GM23338 (cell line): ENCODE measurements at regions not wholly inside any gene's neighbourhood (a gene's known extent, or its start where the extent isn't known, plus 50 kb on each side); places are given as distances from the start of the nearest gene placed in this dataset.

Experiments
- ATAC-seq: fragments of 200-7000 bp; cut with Tn5 transposase; 3 replicates; pipeline ENCODE4 v1.9.1; 2020
- DNase-seq: peaks from one replicate; pipeline ENCODE4 v3.0.0-alpha.2; 2015; ENCODE audit warnings: low spot score
- H2AFZ ChIP-seq: fragments of 200-600 bp; sonication (generic); 2 replicates; pipeline ENCODE4 v1.8.0; 2016; ENCODE audit warnings: antibody characterized with exemption, mild to moderate bottlenecking, moderate library complexity
- H3F3A ChIP-seq: fragments of 200-600 bp; sonication (generic); replicated peaks from 2 replicates; pipeline ENCODE4 v1.8.0; 2017; ENCODE audit warnings: antibody characterized with exemption, mixed run types, low read depth
- H3K27ac ChIP-seq: fragments of 200-600 bp; sonication (generic); 2 replicates; pipeline ENCODE4 v1.6.1; 2016; ENCODE audit warnings: low read depth
- H3K27me3 ChIP-seq: fragments of 200-600 bp; sonication (generic); 2 replicates; pipeline ENCODE4 v1.8.0; 2016; ENCODE audit warnings: mild to moderate bottlenecking, mixed run types, moderate library complexity; ENCODE audit not compliant: insufficient read depth
- H3K36me3 ChIP-seq: fragments of 200-600 bp; sonication (generic); 2 replicates; pipeline ENCODE4 v1.8.0; 2016; ENCODE audit warnings: mild to moderate bottlenecking; ENCODE audit not compliant: insufficient read depth
- H3K4me1 ChIP-seq: fragments of 200-600 bp; sonication (generic); 2 replicates; pipeline ENCODE4 v1.8.0; 2016; ENCODE audit warnings: mild to moderate bottlenecking, moderate library complexity; ENCODE audit not compliant: insufficient read depth
- H3K4me2 ChIP-seq: fragments of 200-600 bp; sonication (generic); 2 replicates; pipeline ENCODE4 v1.7.1; 2017; ENCODE audit warnings: mixed run types
- H3K4me3 ChIP-seq: fragments of 200-600 bp; sonication (generic); 2 replicates; pipeline ENCODE4 v1.6.1; 2016; ENCODE audit warnings: mixed run types
- H3K79me2 ChIP-seq: fragments of 200-600 bp; sonication (generic); replicated peaks from 2 replicates; pipeline ENCODE4 v1.8.0; 2017; ENCODE audit warnings: mild to moderate bottlenecking; ENCODE audit not compliant: insufficient read depth
- H3K9me2 ChIP-seq: fragments of 200-600 bp; sonication (generic); 2 replicates; pipeline ENCODE4 v1.8.0; 2017; ENCODE audit not compliant: insufficient read depth
- H4K20me1 ChIP-seq: fragments of 200-600 bp; sonication (generic); replicated peaks from 2 replicates; pipeline ENCODE4 v1.8.0; 2017; ENCODE audit warnings: mild to moderate bottlenecking; ENCODE audit not compliant: insufficient read depth
- H3K27ac Mint-ChIP-seq: 2 replicates; pipeline ENCODE4 v1.8.0; 2020; ENCODE audit warnings: inconsistent platforms, mild to moderate bottlenecking, moderate library complexity, mixed read lengths
- H3K27me3 Mint-ChIP-seq: 3 replicates; pipeline ENCODE4 v1.8.0; 2022; ENCODE audit warnings: low read depth, mild to moderate bottlenecking, moderate library complexity, mixed read lengths, inconsistent platforms; ENCODE audit not compliant: insufficient read depth, poor library complexity
- H3K36me3 Mint-ChIP-seq: 3 replicates; pipeline ENCODE4 v1.8.0; 2021; ENCODE audit warnings: low read depth, mild to moderate bottlenecking, inconsistent platforms, moderate library complexity, mixed read lengths
- H3K4me1 Mint-ChIP-seq: 3 replicates; pipeline ENCODE4 v1.8.0; 2020; ENCODE audit warnings: mild to moderate bottlenecking, inconsistent platforms, mixed read lengths
- H3K4me3 Mint-ChIP-seq: 3 replicates; pipeline ENCODE4 v1.8.0; 2021; ENCODE audit warnings: moderate library complexity, mild to moderate bottlenecking, inconsistent platforms, mixed read lengths
- H3K9me3 Mint-ChIP-seq: 3 replicates; pipeline ENCODE4 v1.8.0; 2020; ENCODE audit warnings: moderate library complexity, mild to moderate bottlenecking, inconsistent platforms, mixed read lengths
- CREB1 ChIP-seq: fragments of 250-450 bp; sonication (Bioruptor Pico); IDR thresholded peaks from 2 replicates; pipeline ENCODE4 v1.5.0; 2020; ENCODE audit warnings: low read depth, mild to moderate bottlenecking, moderate library complexity
- CTCF ChIP-seq, 2 experiments: fragments of 200-600 bp in 1 of 2; sonication (generic) in 1 of 2; conservative IDR thresholded peaks; 2 replicates each; pipeline versions ENCODE4 v1.5.1 to v1.6.1; 2016 to 2017; ENCODE audit warnings: antibody characterized with exemption in 2 of 2, low read depth in 2 of 2, mild to moderate bottlenecking in 2 of 2, moderate library complexity in 1 of 2
- ETS1 ChIP-seq: IDR thresholded peaks from 2 replicates; pipeline ENCODE4 v1.6.1; 2016; ENCODE audit warnings: antibody characterized with exemption
- EZH2 ChIP-seq: fragments of 200-600 bp; sonication (generic); IDR thresholded peaks from one replicate; pipeline ENCODE4 v1.8.0; 2017; ENCODE audit warnings: antibody characterized with exemption, mild to moderate bottlenecking, low read depth; ENCODE audit not compliant: unreplicated experiment
- EZH2phosphoT487 ChIP-seq: fragments of 200-600 bp; sonication (generic); IDR thresholded peaks from one replicate; pipeline ENCODE4 v1.8.1; 2018; ENCODE audit warnings: antibody characterized with exemption; ENCODE audit not compliant: unreplicated experiment
- JUNB ChIP-seq: IDR thresholded peaks from one replicate; pipeline ENCODE4 v1.6.1; 2016; ENCODE audit warnings: antibody characterized with exemption; ENCODE audit not compliant: unreplicated experiment
- NANOG ChIP-seq: IDR thresholded peaks from 2 replicates; pipeline ENCODE4 v1.6.1; 2016; ENCODE audit warnings: antibody characterized with exemption, borderline replicate concordance
- POLR2AphosphoS5 ChIP-seq: IDR thresholded peaks from 2 replicates; pipeline ENCODE4 v1.6.1; 2016; ENCODE audit warnings: antibody characterized with exemption, low read depth
- REST ChIP-seq: IDR thresholded peaks from one replicate; pipeline ENCODE4 v1.6.1; 2018; ENCODE audit warnings: antibody characterized with exemption; ENCODE audit not compliant: unreplicated experiment
- STAT1 ChIP-seq: IDR thresholded peaks from one replicate; pipeline ENCODE4 v1.6.1; 2016; ENCODE audit warnings: antibody characterized with exemption; ENCODE audit not compliant: unreplicated experiment
- ZNF114 ChIP-seq: fragments of 250-450 bp; sonication (Bioruptor Pico); IDR thresholded peaks from 2 replicates; pipeline ENCODE4 v1.5.0; 2020; ENCODE audit warnings: mild to moderate bottlenecking, moderate library complexity
- ZNF331 ChIP-seq: fragments of 250-450 bp; sonication (Bioruptor Pico); IDR thresholded peaks from 2 replicates; pipeline ENCODE4 v1.5.0; 2020; ENCODE audit warnings: low read depth, mild to moderate bottlenecking, moderate library complexity
- TF ChIP-seq, protein P1 (sequence below): fragments of 250-450 bp; sonication (Bioruptor Pico); IDR thresholded peaks from 2 replicates; pipeline ENCODE4 v1.5.0; 2020; ENCODE audit warnings: mild to moderate bottlenecking, moderate library complexity

DNA sequence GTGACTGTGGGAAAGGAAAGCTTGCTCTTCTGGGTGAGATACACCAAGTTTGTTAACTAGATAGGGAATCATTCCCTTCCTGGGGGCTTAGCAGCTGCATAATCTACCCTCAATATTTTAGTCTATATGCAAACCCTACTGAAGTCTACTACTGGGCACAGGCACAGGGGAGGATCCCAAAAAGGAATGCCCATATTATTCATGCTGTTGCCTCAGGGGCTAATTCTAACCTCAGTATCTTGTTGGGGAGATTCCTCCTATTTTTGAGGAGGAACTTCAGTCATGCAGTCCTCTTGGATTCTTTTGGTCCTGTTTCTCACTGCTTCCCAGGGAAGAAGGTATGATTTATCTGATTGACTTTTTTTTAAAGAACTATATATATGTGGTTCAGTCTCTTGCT is 58.9 kb upstream of the ANKS1B start:
- H2AFZ ChIP-seq, result no peak overlapping the region
- no peaks in the 10 kb centered on the region for H3K27me3 ChIP-seq
- H3F3A ChIP-seq, result no peaks in the 10 kb centered on the region
- TF ChIP-seq REST, result no peak
- no peak for TF ChIP-seq EZH2phosphoT487
- TF ChIP-seq JUNB, result no peak
- TF ChIP-seq STAT1, result no peak
- TF ChIP-seq EZH2, result no peak
- TF ChIP-seq CREB1 (CRISPR knock-in tag), result no peak
- no peak for TF ChIP-seq NANOG
- TF ChIP-seq, protein P1, sequence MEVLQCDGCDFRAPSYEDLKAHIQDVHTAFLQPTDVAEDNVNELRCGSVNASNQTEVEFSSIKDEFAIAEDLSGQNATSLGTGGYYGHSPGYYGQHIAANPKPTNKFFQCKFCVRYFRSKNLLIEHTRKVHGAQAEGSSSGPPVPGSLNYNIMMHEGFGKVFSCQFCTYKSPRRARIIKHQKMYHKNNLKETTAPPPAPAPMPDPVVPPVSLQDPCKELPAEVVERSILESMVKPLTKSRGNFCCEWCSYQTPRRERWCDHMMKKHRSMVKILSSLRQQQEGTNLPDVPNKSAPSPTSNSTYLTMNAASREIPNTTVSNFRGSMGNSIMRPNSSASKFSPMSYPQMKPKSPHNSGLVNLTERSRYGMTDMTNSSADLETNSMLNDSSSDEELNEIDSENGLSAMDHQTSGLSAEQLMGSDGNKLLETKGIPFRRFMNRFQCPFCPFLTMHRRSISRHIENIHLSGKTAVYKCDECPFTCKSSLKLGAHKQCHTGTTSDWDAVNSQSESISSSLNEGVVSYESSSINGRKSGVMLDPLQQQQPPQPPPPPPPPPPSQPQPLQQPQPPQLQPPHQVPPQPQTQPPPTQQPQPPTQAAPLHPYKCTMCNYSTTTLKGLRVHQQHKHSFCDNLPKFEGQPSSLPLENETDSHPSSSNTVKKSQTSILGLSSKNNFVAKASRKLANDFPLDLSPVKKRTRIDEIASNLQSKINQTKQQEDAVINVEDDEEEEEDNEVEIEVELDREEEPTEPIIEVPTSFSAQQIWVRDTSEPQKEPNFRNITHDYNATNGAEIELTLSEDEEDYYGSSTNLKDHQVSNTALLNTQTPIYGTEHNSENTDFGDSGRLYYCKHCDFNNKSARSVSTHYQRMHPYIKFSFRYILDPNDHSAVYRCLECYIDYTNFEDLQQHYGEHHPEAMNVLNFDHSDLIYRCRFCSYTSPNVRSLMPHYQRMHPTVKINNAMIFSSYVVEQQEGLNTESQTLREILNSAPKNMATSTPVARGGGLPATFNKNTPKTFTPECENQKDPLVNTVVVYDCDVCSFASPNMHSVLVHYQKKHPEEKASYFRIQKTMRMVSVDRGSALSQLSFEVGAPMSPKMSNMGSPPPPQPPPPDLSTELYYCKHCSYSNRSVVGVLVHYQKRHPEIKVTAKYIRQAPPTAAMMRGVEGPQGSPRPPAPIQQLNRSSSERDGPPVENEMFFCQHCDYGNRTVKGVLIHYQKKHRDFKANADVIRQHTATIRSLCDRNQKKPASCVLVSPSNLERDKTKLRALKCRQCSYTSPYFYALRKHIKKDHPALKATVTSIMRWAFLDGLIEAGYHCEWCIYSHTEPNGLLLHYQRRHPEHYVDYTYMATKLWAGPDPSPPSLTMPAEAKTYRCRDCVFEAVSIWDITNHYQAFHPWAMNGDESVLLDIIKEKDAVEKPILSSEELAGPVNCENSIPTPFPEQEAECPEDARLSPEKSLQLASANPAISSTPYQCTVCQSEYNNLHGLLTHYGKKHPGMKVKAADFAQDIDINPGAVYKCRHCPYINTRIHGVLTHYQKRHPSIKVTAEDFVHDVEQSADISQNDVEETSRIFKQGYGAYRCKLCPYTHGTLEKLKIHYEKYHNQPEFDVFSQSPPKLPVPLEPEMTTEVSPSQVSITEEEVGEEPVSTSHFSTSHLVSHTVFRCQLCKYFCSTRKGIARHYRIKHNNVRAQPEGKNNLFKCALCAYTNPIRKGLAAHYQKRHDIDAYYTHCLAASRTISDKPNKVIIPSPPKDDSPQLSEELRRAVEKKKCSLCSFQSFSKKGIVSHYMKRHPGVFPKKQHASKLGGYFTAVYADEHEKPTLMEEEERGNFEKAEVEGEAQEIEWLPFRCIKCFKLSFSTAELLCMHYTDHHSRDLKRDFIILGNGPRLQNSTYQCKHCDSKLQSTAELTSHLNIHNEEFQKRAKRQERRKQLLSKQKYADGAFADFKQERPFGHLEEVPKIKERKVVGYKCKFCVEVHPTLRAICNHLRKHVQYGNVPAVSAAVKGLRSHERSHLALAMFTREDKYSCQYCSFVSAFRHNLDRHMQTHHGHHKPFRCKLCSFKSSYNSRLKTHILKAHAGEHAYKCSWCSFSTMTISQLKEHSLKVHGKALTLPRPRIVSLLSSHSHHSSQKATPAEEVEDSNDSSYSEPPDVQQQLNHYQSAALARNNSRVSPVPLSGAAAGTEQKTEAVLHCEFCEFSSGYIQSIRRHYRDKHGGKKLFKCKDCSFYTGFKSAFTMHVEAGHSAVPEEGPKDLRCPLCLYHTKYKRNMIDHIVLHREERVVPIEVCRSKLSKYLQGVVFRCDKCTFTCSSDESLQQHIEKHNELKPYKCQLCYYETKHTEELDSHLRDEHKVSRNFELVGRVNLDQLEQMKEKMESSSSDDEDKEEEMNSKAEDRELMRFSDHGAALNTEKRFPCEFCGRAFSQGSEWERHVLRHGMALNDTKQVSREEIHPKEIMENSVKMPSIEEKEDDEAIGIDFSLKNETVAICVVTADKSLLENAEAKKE (CRISPR knock-in tag), result no peak
- TF ChIP-seq POLR2AphosphoS5, result no peak
- TF ChIP-seq ZNF114 (CRISPR knock-in tag), result no peak
- TF ChIP-seq ZNF331 (CRISPR knock-in tag), result no peak
- TF ChIP-seq CTCF (conservative IDR thresholded peaks at IDR 0.05; ENCODE audit: low read depth in 2 of 2), result no peak
- TF ChIP-seq ETS1, result no peak
- H3K4me3 Mint-ChIP-seq, result no peak overlapping the region
- H4K20me1 ChIP-seq, result no peaks in the 10 kb centered on the region
- H3K9me2 ChIP-seq, result no peaks in the 10 kb centered on the region
- no peaks in the 10 kb centered on the region for H3K27me3 Mint-ChIP-seq
- no peak overlapping the region for H3K27ac ChIP-seq
- no peaks in the 10 kb centered on the region for H3K9me3 Mint-ChIP-seq
- H3K36me3 Mint-ChIP-seq, result peaks cover 27% of the 10 kb centered on the region; the same call in 2 of the 3 replicates
- no peak overlapping the region for H3K4me3 ChIP-seq
- H3K4me1 ChIP-seq, result no peaks in the 10 kb centered on the region
- no peak overlapping the region for H3K27ac Mint-ChIP-seq
- no peaks in the 10 kb centered on the region for H3K79me2 ChIP-seq
- DNase-seq (no peak), ATAC-seq (no peak)
- H3K4me1 Mint-ChIP-seq, result no peaks in the 10 kb centered on the region
- H3K4me2 ChIP-seq, result no peak overlapping the region
- H3K36me3 ChIP-seq, result peaks cover 13% of the 10 kb centered on the region; the same call in 1 of the 2 replicates
